ENCODE measurements at regions not wholly inside any gene's neighbourhood (a gene's known extent, or its start where the extent isn't known, plus 50 kb on each side); places are given as distances from the start of the nearest gene placed in this dataset.

- TF ChIP-seq EP300 (IDR thresholded peaks at IDR 0.05) (no peak), CTCF (IDR thresholded peaks at IDR 0.05) (no peak), POLR2A (IDR thresholded peaks at IDR 0.05; ENCODE audit: low read depth) (no peak), POLR2AphosphoS5 (IDR thresholded peaks at IDR 0.05) (no peak)
Observed at GRCh38 chr9:91503673-91504081, 80.0 kb upstream of the NFIL3 start.

Data from esophagus muscularis mucosa (tissue), 4 donors.